ENCODE measurements at regions not wholly inside any gene's neighbourhood (a gene's known extent, or its start where the extent isn't known, plus 50 kb on each side); places are given as distances from the start of the nearest gene placed in this dataset.

GRCh38 chr7:12905671-12906070 lies 218.2 kb downstream of the ARL4A start:
- no peak for TF ChIP-seq YY1 (IDR thresholded peaks at IDR 0.05; ENCODE audit: insufficient read depth, insufficient read length)
- no peak for TF ChIP-seq SUZ12 (IDR thresholded peaks at IDR 0.05; ENCODE audit: extremely low read depth, insufficient read depth, insufficient read length)
- no peak for TF ChIP-seq ZNF274 (IDR thresholded peaks at IDR 0.05; ENCODE audit: low read depth, low read length)
- no peaks in the 10 kb centered on the region for H3K4me1 ChIP-seq (ENCODE audit: insufficient read depth, insufficient read length)
- no peaks in the 10 kb centered on the region for H3K27me3 ChIP-seq (ENCODE audit: insufficient read depth, insufficient read length)
- H3K9ac ChIP-seq (ENCODE audit: insufficient read length, low read depth): no peak overlapping the region
- DNase-seq (ENCODE audit: low read depth, low spot score): no peak
- no peak overlapping the region for H3K4me3 ChIP-seq (ENCODE audit: insufficient read length, low read depth)
- no peaks in the 10 kb centered on the region for H3K36me3 ChIP-seq (ENCODE audit: insufficient read depth, insufficient read length, low read length)
- H3K9me3 ChIP-seq (ENCODE audit: insufficient read depth, low read length): no peaks in the 10 kb centered on the region

- H3K9me3 ChIP-seq (ENCODE audit: insufficient read depth, low read length): no peaks in the 10 kb centered on the region
- TF ChIP-seq ZNF274 (IDR thresholded peaks at IDR 0.05; ENCODE audit: low read depth, low read length) (no peak), YY1 (IDR thresholded peaks at IDR 0.05; ENCODE audit: insufficient read depth, insufficient read length) (no peak), SUZ12 (IDR thresholded peaks at IDR 0.05; ENCODE audit: extremely low read depth, insufficient read depth, insufficient read length) (no peak)
- DNase-seq (ENCODE audit: low read depth, low spot score): no peak
- no peaks in the 10 kb centered on the region for H3K36me3 ChIP-seq (ENCODE audit: insufficient read depth, insufficient read length, low read length)
- H3K9ac ChIP-seq (ENCODE audit: insufficient read length, low read depth): no peak overlapping the region
- H3K4me1 ChIP-seq (ENCODE audit: insufficient read depth, insufficient read length): no peaks in the 10 kb centered on the region
- no peaks in the 10 kb centered on the region for H3K27me3 ChIP-seq (ENCODE audit: insufficient read depth, insufficient read length)
- no peak overlapping the region for H3K4me3 ChIP-seq (ENCODE audit: insufficient read length, low read depth)
These were observed 220.3 kb downstream of the ARL4A start for GRCh38 chr7:12907774-12908173.

GRCh38 chr7:12909483-12909882 lies 222.1 kb downstream of the ARL4A start:
- Histone ChIP-seq H3K9ac (ENCODE audit: insufficient read length, low read depth) (no peak overlapping the region), H3K4me1 (ENCODE audit: insufficient read depth, insufficient read length) (no peaks in the 10 kb centered on the region), H3K27me3 (ENCODE audit: insufficient read depth, insufficient read length) (no peaks in the 10 kb centered on the region), H3K36me3 (ENCODE audit: insufficient read depth, insufficient read length, low read length) (no peaks in the 10 kb centered on the region), H3K9me3 (ENCODE audit: insufficient read depth, low read length) (no peaks in the 10 kb centered on the region), H3K4me3 (ENCODE audit: insufficient read length, low read depth) (no peak overlapping the region)
- no peak for DNase-seq (ENCODE audit: low read depth, low spot score)
- TF ChIP-seq ZNF274 (IDR thresholded peaks at IDR 0.05; ENCODE audit: low read depth, low read length) (no peak), YY1 (IDR thresholded peaks at IDR 0.05; ENCODE audit: insufficient read depth, insufficient read length) (no peak), SUZ12 (IDR thresholded peaks at IDR 0.05; ENCODE audit: extremely low read depth, insufficient read depth, insufficient read length) (no peak)

GRCh38 chr7:12911053-12911452 lies 223.6 kb downstream of the ARL4A start:
- TF ChIP-seq SUZ12 (IDR thresholded peaks at IDR 0.05; ENCODE audit: extremely low read depth, insufficient read depth, insufficient read length) (no peak), ZNF274 (IDR thresholded peaks at IDR 0.05; ENCODE audit: low read depth, low read length) (no peak), YY1 (IDR thresholded peaks at IDR 0.05; ENCODE audit: insufficient read depth, insufficient read length) (no peak)
- H3K27me3 ChIP-seq (ENCODE audit: insufficient read depth, insufficient read length): no peaks in the 10 kb centered on the region
- no peak overlapping the region for H3K9ac ChIP-seq (ENCODE audit: insufficient read length, low read depth)
- H3K9me3 ChIP-seq (ENCODE audit: insufficient read depth, low read length): no peaks in the 10 kb centered on the region
- no peaks in the 10 kb centered on the region for H3K36me3 ChIP-seq (ENCODE audit: insufficient read depth, insufficient read length, low read length)
- no peaks in the 10 kb centered on the region for H3K4me1 ChIP-seq (ENCODE audit: insufficient read depth, insufficient read length)
- no peak for DNase-seq (ENCODE audit: low read depth, low spot score)
- H3K4me3 ChIP-seq (ENCODE audit: insufficient read length, low read depth): no peak overlapping the region

GRCh38 chr7:12913002-12913401 lies 225.6 kb downstream of the ARL4A start:
- no peaks in the 10 kb centered on the region for H3K9me3 ChIP-seq (ENCODE audit: insufficient read depth, low read length)
- no peak for DNase-seq (ENCODE audit: low read depth, low spot score)
- TF ChIP-seq ZNF274 (IDR thresholded peaks at IDR 0.05; ENCODE audit: low read depth, low read length): no peak
- TF ChIP-seq YY1 (IDR thresholded peaks at IDR 0.05; ENCODE audit: insufficient read depth, insufficient read length): no peak
- no peaks in the 10 kb centered on the region for H3K27me3 ChIP-seq (ENCODE audit: insufficient read depth, insufficient read length)
- no peak overlapping the region for H3K4me3 ChIP-seq (ENCODE audit: insufficient read length, low read depth)
- no peaks in the 10 kb centered on the region for H3K4me1 ChIP-seq (ENCODE audit: insufficient read depth, insufficient read length)
- H3K9ac ChIP-seq (ENCODE audit: insufficient read length, low read depth): no peak overlapping the region
- no peaks in the 10 kb centered on the region for H3K36me3 ChIP-seq (ENCODE audit: insufficient read depth, insufficient read length, low read length)

GRCh38 chr7:12917801-12918200 lies 230.4 kb downstream of the ARL4A start:
- no peak overlapping the region for H3K9ac ChIP-seq (ENCODE audit: insufficient read length, low read depth)
- TF ChIP-seq YY1 (IDR thresholded peaks at IDR 0.05; ENCODE audit: insufficient read depth, insufficient read length) (no peak), SUZ12 (IDR thresholded peaks at IDR 0.05; ENCODE audit: extremely low read depth, insufficient read depth, insufficient read length) (no peak), ZNF274 (IDR thresholded peaks at IDR 0.05; ENCODE audit: low read depth, low read length) (no peak)
- H3K4me1 ChIP-seq (ENCODE audit: insufficient read depth, insufficient read length): no peaks in the 10 kb centered on the region
- H3K4me3 ChIP-seq (ENCODE audit: insufficient read length, low read depth): no peak overlapping the region
- H3K27me3 ChIP-seq (ENCODE audit: insufficient read depth, insufficient read length): no peaks in the 10 kb centered on the region
- DNase-seq (ENCODE audit: low read depth, low spot score): no peak
- no peaks in the 10 kb centered on the region for H3K9me3 ChIP-seq (ENCODE audit: insufficient read depth, low read length)
- no peaks in the 10 kb centered on the region for H3K36me3 ChIP-seq (ENCODE audit: insufficient read depth, insufficient read length, low read length)

GRCh38 chr7:12921751-12922345 lies 234.4 kb downstream of the ARL4A start:
- no peaks in the 10 kb centered on the region for H3K27me3 ChIP-seq (ENCODE audit: insufficient read depth, insufficient read length)
- H3K36me3 ChIP-seq (ENCODE audit: insufficient read depth, insufficient read length, low read length): no peaks in the 10 kb centered on the region
- H3K9me3 ChIP-seq (ENCODE audit: insufficient read depth, low read length): no peaks in the 10 kb centered on the region
- no peak for DNase-seq (ENCODE audit: low read depth, low spot score)
- no peaks in the 10 kb centered on the region for H3K4me1 ChIP-seq (ENCODE audit: insufficient read depth, insufficient read length)
- H3K9ac ChIP-seq (ENCODE audit: insufficient read length, low read depth): no peak overlapping the region
- TF ChIP-seq YY1 (IDR thresholded peaks at IDR 0.05; ENCODE audit: insufficient read depth, insufficient read length) (no peak), ZNF274 (IDR thresholded peaks at IDR 0.05; ENCODE audit: low read depth, low read length) (no peak), SUZ12 (IDR thresholded peaks at IDR 0.05; ENCODE audit: extremely low read depth, insufficient read depth, insufficient read length) (no peak)
- no peak overlapping the region for H3K4me3 ChIP-seq (ENCODE audit: insufficient read length, low read depth)
